CD4-positive, alpha-beta T cell (primary cell): ENCODE measurements at regions not wholly inside any gene's neighbourhood (a gene's known extent, or its start where the extent isn't known, plus 50 kb on each side); places are given as distances from the start of the nearest gene placed in this dataset.

Source experiments
- ATAC-seq: fragments of 200-7000 bp; cut with Tn5 transposase; one replicate; pipeline ENCODE4 v1.10.0; 2022; ENCODE audit warnings: mild to moderate bottlenecking; ENCODE audit not compliant: poor library complexity
- CTCF ChIA-PET: fragments of 350-600 bp; sonication (Branson Sonifier 250); formaldehyde crosslinking; loops from one replicate; lab custom pipeline; 2021; ENCODE audit warnings: antibody characterized with exemption, inconsistent platforms; lab: Charles Lee
- POLR2A ChIA-PET: fragments of 350-600 bp; sonication (Branson Sonifier 250); formaldehyde crosslinking; loops from one replicate; lab custom pipeline; 2021; ENCODE audit warnings: antibody characterized with exemption, inconsistent platforms; lab: Charles Lee
- DNase-seq, 14 experiments: peaks; one replicate each; pipeline ENCODE4 v3.0.0-alpha.2; 2013 to 2020; ENCODE audit warnings: mixed read lengths in 2 of 14
- H3K27ac ChIP-seq, 2 donors: one replicate each; pipeline versions ENCODE4 v1.5.1 to v1.7.0; 2013; ENCODE audit warnings: low read length in 2 of 2, low read depth in 1 of 2, mild to moderate bottlenecking in 1 of 2
- H3K27me3 ChIP-seq, 2 experiments: 1 replicate in 1 of 2; 2 replicates in 1 of 2; pipeline versions ENCODE4 v1.6.1 to v1.7.0; 2013; ENCODE audit warnings: low read length in 2 of 2, control low read depth in 1 of 2, mild to moderate bottlenecking in 1 of 2, moderate library complexity in 1 of 2; ENCODE audit not compliant: insufficient read depth in 2 of 2, control insufficient read depth in 1 of 2
- H3K36me3 ChIP-seq: one replicate; pipeline ENCODE4 v1.6.1; 2013; ENCODE audit warnings: low read length, control low read depth; ENCODE audit not compliant: insufficient read depth
- H3K4me1 ChIP-seq: one replicate; pipeline ENCODE4 v1.6.1; 2013; ENCODE audit warnings: low read length, control low read depth; ENCODE audit not compliant: insufficient read depth
- H3K4me3 ChIP-seq: one replicate; pipeline ENCODE4 v1.5.1; 2013; ENCODE audit warnings: mild to moderate bottlenecking, low read length, moderate library complexity
- H3K9me3 ChIP-seq, 2 experiments: 1 replicate in 1 of 2; 2 replicates in 1 of 2; pipeline versions ENCODE4 v1.6.1 to v1.7.0; 2013; ENCODE audit warnings: low read length in 2 of 2, mild to moderate bottlenecking in 2 of 2, control low read depth in 1 of 2, moderate library complexity in 1 of 2; ENCODE audit not compliant: control insufficient read depth in 1 of 2, insufficient read depth in 1 of 2
- H3K27ac Mint-ChIP-seq: one replicate; pipeline ENCODE4 v1.8.0; 2020; ENCODE audit warnings: mixed read lengths
- H3K27me3 Mint-ChIP-seq: one replicate; pipeline ENCODE4 v1.8.0; 2021; ENCODE audit warnings: mixed read lengths
- H3K36me3 Mint-ChIP-seq: one replicate; pipeline ENCODE4 v1.8.0; 2021; ENCODE audit warnings: low read depth, mixed read lengths
- H3K4me1 Mint-ChIP-seq: one replicate; pipeline ENCODE4 v1.8.0; 2021; ENCODE audit warnings: low read depth, mixed read lengths
- H3K4me3 Mint-ChIP-seq: one replicate; pipeline ENCODE4 v1.8.0; 2020; ENCODE audit warnings: mild to moderate bottlenecking, mixed read lengths
- H3K9me3 Mint-ChIP-seq: one replicate; pipeline ENCODE4 v1.8.0; 2020; ENCODE audit warnings: mixed read lengths
- CTCF ChIP-seq: fragments of 200-600 bp; IDR thresholded peaks from one replicate; pipeline ENCODE4 v1.8.0; 2022; ENCODE audit warnings: antibody characterized with exemption, mild to moderate bottlenecking
- intact Hi-C, 2 experiments: fragments of 100-400 bp; cut with DNase I in 1 of 2; cut with micrococcal nuclease in 1 of 2; formaldehyde crosslinking; loops; one replicate each; pipeline versions ENCODE4 v1.15.1 to v1.9.0; 2023 to 2025; cut with DNase I, micrococcal nuclease

DNA sequence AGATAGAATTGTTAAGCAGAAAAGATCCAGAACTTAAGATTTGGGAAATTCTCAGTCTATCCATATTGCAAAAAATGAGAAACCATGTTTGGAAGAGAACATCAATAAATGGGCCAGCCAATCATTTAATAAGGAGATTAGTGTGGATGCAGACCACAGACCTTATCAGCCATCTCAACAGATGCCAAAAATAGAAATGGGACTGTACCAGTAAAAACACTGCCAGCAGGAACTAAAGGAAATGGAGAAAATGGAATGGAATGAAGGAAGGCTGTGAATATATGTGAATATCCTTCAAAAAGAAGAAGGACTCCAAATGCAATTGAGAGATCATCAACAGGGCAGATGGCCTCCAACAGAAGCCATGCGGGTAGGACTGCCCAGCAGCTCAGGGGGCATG, 52.7 kb upstream of the ZNF618 start:
- no peak overlapping the region for H3K27ac ChIP-seq
- ChIA-PET POLR2A (no interaction called here), CTCF (interaction anchor here (0.9 kb wide), 1 partner anchor 8 kb away, joined by 3 read pairs; no protein-coding TSS in a partner anchor)
- no peaks in the 10 kb centered on the region for H3K36me3 Mint-ChIP-seq
- no peaks in the 10 kb centered on the region for H3K4me1 ChIP-seq
- peaks cover 49% of the 10 kb centered on the region for H3K27me3 Mint-ChIP-seq
- no peak for TF ChIP-seq CTCF
- H3K27ac Mint-ChIP-seq, result no peak overlapping the region
- peaks cover 12% of the 10 kb centered on the region for H3K9me3 Mint-ChIP-seq
- H3K27me3 ChIP-seq, result no peaks in the 10 kb centered on the region
- no peak for DNase-seq
- no peak overlapping the region for H3K4me3 Mint-ChIP-seq
- no peaks in the 10 kb centered on the region for H3K36me3 ChIP-seq
- H3K4me3 ChIP-seq, result no peak overlapping the region
- ATAC-seq, result no peak
- peaks cover 0 to 4% of the 10 kb centered on the region in 2 experiments for H3K9me3 ChIP-seq
- H3K4me1 Mint-ChIP-seq, result no peaks in the 10 kb centered on the region
- intact Hi-C loops, result no loop called here
